WI38 (cell line): ENCODE measurements at regions not wholly inside any gene's neighbourhood (a gene's known extent, or its start where the extent isn't known, plus 50 kb on each side); places are given as distances from the start of the nearest gene placed in this dataset.

Experiments used
- H3K4me3 ChIP-seq: 2 replicates; pipeline ENCODE4 v1.5.1; 2011; ENCODE audit warnings: low read depth, mild to moderate bottlenecking, control low read depth, low read length
- CTCF ChIP-seq: IDR thresholded peaks from 2 replicates; pipeline ENCODE4 v1.5.1; 2012; ENCODE audit warnings: low read depth, mild to moderate bottlenecking, control low read depth, low read length

- no peak overlapping the region for H3K4me3 ChIP-seq
- no peak for TF ChIP-seq CTCF
Observed at GRCh38 chr2:221276601-221277000, 295.5 kb downstream of the EPHA4 start.

GRCh38 chr2:221282386-221282785, 289.7 kb downstream of the EPHA4 start:
- TF ChIP-seq CTCF: no peak
- H3K4me3 ChIP-seq: no peak overlapping the region

GRCh38 chr2:221283896-221284545, 288.1 kb downstream of the EPHA4 start:
- H3K4me3 ChIP-seq: no peak overlapping the region
- TF ChIP-seq CTCF: no peak

- no peak overlapping the region for H3K4me3 ChIP-seq
- no peak for TF ChIP-seq CTCF
Observed at GRCh38 chr2:221285148-221285547, 287.0 kb downstream of the EPHA4 start.

GRCh38 chr2:221286406-221286805, 285.7 kb downstream of the EPHA4 start:
- no peak for TF ChIP-seq CTCF

GRCh38 chr2:221289389-221289788, 282.7 kb downstream of the EPHA4 start:
- H3K4me3 ChIP-seq: no peak overlapping the region
- no peak for TF ChIP-seq CTCF

More at GRCh38 chr2:221286406-221286805, 285.7 kb downstream of the EPHA4 start:
- no peak overlapping the region for H3K4me3 ChIP-seq

GRCh38 chr2:221289846-221290245, 282.3 kb downstream of the EPHA4 start:
- H3K4me3 ChIP-seq: no peak overlapping the region
- no peak for TF ChIP-seq CTCF
